ENCODE measurements at regions not wholly inside any gene's neighbourhood (a gene's known extent, or its start where the extent isn't known, plus 50 kb on each side); places are given as distances from the start of the nearest gene placed in this dataset.

GRCh38 chr3:117308353-117308752 lies 598.8 kb downstream of the TUSC7 start:
- Histone ChIP-seq H2AFZ (ENCODE audit: low read depth, low read length) (no peak overlapping the region), H3K9ac (ENCODE audit: low read length) (no peak overlapping the region), H3K36me3 (ENCODE audit: insufficient read depth, low read length) (no peaks in the 10 kb centered on the region), H3K4me1 (ENCODE audit: insufficient read depth, low read length) (no peaks in the 10 kb centered on the region), H4K20me1 (ENCODE audit: insufficient read depth, low read length) (no peaks in the 10 kb centered on the region), H3K4me3 (ENCODE audit: insufficient read depth, low read depth, low read length) (no peak overlapping the region), H3K27me3 (ENCODE audit: insufficient read depth, low read length) (no peaks in the 10 kb centered on the region), H3K9me3 (ENCODE audit: insufficient read depth, low read depth, low read length) (no peaks in the 10 kb centered on the region), H3K4me2 (ENCODE audit: low read length) (no peak overlapping the region), H3K27ac (ENCODE audit: low read depth, low read length) (no peak overlapping the region), H3K79me2 (ENCODE audit: insufficient read depth, low read length) (no peaks in the 10 kb centered on the region)
- H3K9me3 Mint-ChIP-seq (ENCODE audit: unreplicated experiment): no peaks in the 10 kb centered on the region
- no peak for TF ChIP-seq CTCF (IDR thresholded peaks at IDR 0.05; ENCODE audit: insufficient read depth, low read depth, low read length)
- TF ChIP-seq EZH2 (IDR thresholded peaks at IDR 0.05; ENCODE audit: insufficient read depth, low read length): no peak
- no peaks in the 10 kb centered on the region for H3K36me3 Mint-ChIP-seq (ENCODE audit: low read depth, unreplicated experiment)
- no peaks in the 10 kb centered on the region for H3K27me3 Mint-ChIP-seq (ENCODE audit: low read depth, unreplicated experiment)
- DNase-seq (ENCODE audit: low read depth): no peak
- no peak for FAIRE-seq
- H3K4me1 Mint-ChIP-seq (ENCODE audit: low read depth, unreplicated experiment): peaks cover 4% of the 10 kb centered on the region
- no peak overlapping the region for H3K4me3 Mint-ChIP-seq (ENCODE audit: unreplicated experiment)
- H3K27ac Mint-ChIP-seq (ENCODE audit: unreplicated experiment): no peak overlapping the region

- Histone ChIP-seq H3K4me2 (ENCODE audit: low read length) (no peak overlapping the region), H3K27ac (ENCODE audit: low read depth, low read length) (no peak overlapping the region), H3K4me3 (ENCODE audit: insufficient read depth, low read depth, low read length) (no peak overlapping the region), H3K4me1 (ENCODE audit: insufficient read depth, low read length) (no peaks in the 10 kb centered on the region), H4K20me1 (ENCODE audit: insufficient read depth, low read length) (no peaks in the 10 kb centered on the region), H3K36me3 (ENCODE audit: insufficient read depth, low read length) (no peaks in the 10 kb centered on the region), H3K27me3 (ENCODE audit: insufficient read depth, low read length) (no peaks in the 10 kb centered on the region), H3K9me3 (ENCODE audit: insufficient read depth, low read depth, low read length) (no peaks in the 10 kb centered on the region), H2AFZ (ENCODE audit: low read depth, low read length) (no peak overlapping the region), H3K9ac (ENCODE audit: low read length) (no peak overlapping the region), H3K79me2 (ENCODE audit: insufficient read depth, low read length) (no peaks in the 10 kb centered on the region)
- Mint-ChIP-seq H3K36me3 (ENCODE audit: low read depth, unreplicated experiment) (no peaks in the 10 kb centered on the region), H3K27ac (ENCODE audit: unreplicated experiment) (no peak overlapping the region), H3K27me3 (ENCODE audit: low read depth, unreplicated experiment) (no peaks in the 10 kb centered on the region), H3K4me3 (ENCODE audit: unreplicated experiment) (no peak overlapping the region), H3K9me3 (ENCODE audit: unreplicated experiment) (no peaks in the 10 kb centered on the region), H3K4me1 (ENCODE audit: low read depth, unreplicated experiment) (peaks cover 2% of the 10 kb centered on the region)
- TF ChIP-seq CTCF (IDR thresholded peaks at IDR 0.05; ENCODE audit: insufficient read depth, low read depth, low read length) (no peak), EZH2 (IDR thresholded peaks at IDR 0.05; ENCODE audit: insufficient read depth, low read length) (no peak)
- FAIRE-seq: no peak
- no peak for DNase-seq (ENCODE audit: low read depth)
Measured at GRCh38 chr3:117308756-117309155, 599.2 kb downstream of the TUSC7 start.

- Histone ChIP-seq H3K27ac (ENCODE audit: low read depth, low read length) (no peak overlapping the region), H3K4me3 (ENCODE audit: insufficient read depth, low read depth, low read length) (no peak overlapping the region), H3K27me3 (ENCODE audit: insufficient read depth, low read length) (no peaks in the 10 kb centered on the region), H3K36me3 (ENCODE audit: insufficient read depth, low read length) (no peaks in the 10 kb centered on the region), H3K4me1 (ENCODE audit: insufficient read depth, low read length) (no peaks in the 10 kb centered on the region), H2AFZ (ENCODE audit: low read depth, low read length) (no peak overlapping the region), H3K9me3 (ENCODE audit: insufficient read depth, low read depth, low read length) (no peaks in the 10 kb centered on the region), H4K20me1 (ENCODE audit: insufficient read depth, low read length) (no peaks in the 10 kb centered on the region), H3K9ac (ENCODE audit: low read length) (no peak overlapping the region), H3K79me2 (ENCODE audit: insufficient read depth, low read length) (no peaks in the 10 kb centered on the region), H3K4me2 (ENCODE audit: low read length) (no peak overlapping the region)
- Mint-ChIP-seq H3K4me3 (ENCODE audit: unreplicated experiment) (no peak overlapping the region), H3K36me3 (ENCODE audit: low read depth, unreplicated experiment) (no peaks in the 10 kb centered on the region), H3K9me3 (ENCODE audit: unreplicated experiment) (no peaks in the 10 kb centered on the region), H3K4me1 (ENCODE audit: low read depth, unreplicated experiment) (peaks cover 2% of the 10 kb centered on the region), H3K27ac (ENCODE audit: unreplicated experiment) (no peak overlapping the region), H3K27me3 (ENCODE audit: low read depth, unreplicated experiment) (no peaks in the 10 kb centered on the region)
- DNase-seq (ENCODE audit: low read depth): no peak
- TF ChIP-seq EZH2 (IDR thresholded peaks at IDR 0.05; ENCODE audit: insufficient read depth, low read length): no peak
- FAIRE-seq: no peak
Measured at GRCh38 chr3:117310536-117310935, 601.0 kb downstream of the TUSC7 start.

Measured in astrocyte (in vitro differentiated cells and primary cell).